ENCODE measurements at regions not wholly inside any gene's neighbourhood (a gene's known extent, or its start where the extent isn't known, plus 50 kb on each side); places are given as distances from the start of the nearest gene placed in this dataset.

DNA sequence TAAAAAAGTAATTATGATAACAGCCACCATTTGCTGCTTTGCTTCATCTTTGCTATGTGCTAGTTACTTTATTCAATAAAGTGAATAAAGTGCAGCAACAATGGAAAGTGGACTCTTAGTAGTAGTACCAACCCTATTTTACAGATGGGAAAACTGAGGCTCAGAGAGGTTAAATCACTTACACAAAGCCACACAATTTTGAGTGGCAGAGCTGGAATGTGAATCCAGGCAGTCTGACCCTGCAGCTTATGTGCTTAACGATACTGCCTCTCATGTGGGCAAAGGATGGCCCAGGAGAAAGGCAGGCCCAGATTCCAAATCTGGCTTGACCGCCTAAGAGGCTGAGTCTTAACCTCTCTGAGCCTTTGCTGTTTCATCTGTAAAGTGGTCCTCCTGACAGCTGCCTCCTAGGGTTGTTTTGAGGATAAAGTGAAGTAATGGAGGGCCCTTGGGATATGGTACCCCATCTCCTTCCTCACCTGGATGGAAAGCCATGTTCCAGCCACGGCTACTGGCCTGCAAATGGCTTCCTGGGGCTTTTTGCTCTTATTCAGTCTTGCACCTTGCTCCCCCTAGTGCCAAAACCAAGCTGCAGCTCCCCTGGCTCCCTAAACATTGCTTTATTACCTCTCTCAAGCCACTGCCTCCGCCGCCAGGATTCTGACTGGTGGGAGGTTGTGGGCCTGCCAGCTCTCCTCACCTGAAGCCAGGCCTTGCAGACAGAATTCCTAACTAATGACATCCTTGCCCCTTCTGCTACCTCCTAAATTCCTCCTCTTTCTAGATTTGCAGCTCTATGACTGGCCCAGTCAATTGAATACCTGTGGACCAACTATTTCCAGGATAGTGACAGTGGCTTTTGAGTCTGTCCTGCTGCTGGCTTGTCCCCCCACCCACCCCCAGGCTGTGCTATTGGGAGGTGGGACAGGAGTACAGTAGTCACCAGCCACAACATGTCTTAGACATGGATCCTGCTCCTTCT is 283.3 kb upstream of the PWP1 start:
- Mint-ChIP-seq H3K4me1 (peaks cover 47% of the 10 kb centered on the region), H3K4me3 (no peak overlapping the region), H3K9me3 (no peaks in the 10 kb centered on the region), H3K36me3 (peaks cover 3% of the 10 kb centered on the region), H3K27me3 (no peaks in the 10 kb centered on the region), H3K27ac (peak overlapping the region; percentile 43)
- POLR2A ChIA-PET: interaction anchor here (0.9 to 5.5 kb wide), 8 partner anchors 13 to 271 kb away, joined by 3 to 74 read pairs (median 5); a partner anchor contains a TSS
- peak; percentile 49 for ATAC-seq (ENCODE audit: low read depth)
- DNase-seq: peak; percentile 61

DNA sequence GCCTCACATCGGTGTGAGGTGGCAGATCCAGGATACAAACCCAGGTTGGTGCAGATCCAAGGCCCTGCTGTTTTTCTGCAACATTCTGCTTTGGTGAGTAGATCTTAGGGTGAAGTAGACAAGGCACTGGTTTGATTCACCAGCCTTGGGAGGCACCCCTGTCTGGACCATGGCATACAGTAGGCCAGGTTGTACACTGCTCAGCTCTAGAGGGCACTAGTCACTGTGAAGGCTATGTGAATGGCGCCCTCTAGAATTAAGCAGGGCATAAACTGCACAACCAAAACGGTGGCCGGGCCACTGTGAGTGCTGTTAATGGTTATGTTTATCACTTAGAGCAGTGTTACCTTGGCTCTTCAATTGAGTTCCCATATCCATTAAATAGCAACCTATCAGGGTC is 280.6 kb upstream of the PWP1 start:
- Mint-ChIP-seq H3K27me3 (no peaks in the 10 kb centered on the region), H3K4me1 (peaks cover 30% of the 10 kb centered on the region), H3K4me3 (no peak overlapping the region), H3K27ac (no peak overlapping the region), H3K9me3 (no peaks in the 10 kb centered on the region), H3K36me3 (peaks cover 3% of the 10 kb centered on the region)
- ATAC-seq (ENCODE audit: low read depth) (peak; percentile 86), DNase-seq (peak; percentile 39)
- POLR2A ChIA-PET: interaction anchor here (1.2 to 1.6 kb wide), 2 partner anchors 32 to 85 kb away, joined by 3 to 8 read pairs; no protein-coding TSS in a partner anchor

DNA sequence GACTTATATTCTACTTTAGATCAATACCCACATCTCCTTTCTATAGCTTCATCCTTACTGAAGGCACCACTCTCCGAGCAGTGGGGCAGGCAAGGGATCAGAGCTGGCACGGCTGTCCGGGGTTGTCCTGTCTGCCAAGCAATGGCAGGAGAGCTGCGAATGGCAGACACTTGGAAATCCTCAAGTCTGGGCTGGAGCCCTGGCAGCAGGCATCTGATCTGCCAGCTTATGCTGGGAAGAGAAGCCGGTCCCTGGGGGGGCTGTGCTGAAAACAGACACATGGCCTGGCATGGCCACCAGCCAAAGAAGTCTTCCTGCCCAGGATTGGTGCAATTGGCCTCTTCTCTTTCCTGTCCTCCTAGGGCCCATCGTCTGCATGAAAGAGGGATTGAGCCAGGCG is 280.2 kb upstream of the PWP1 start:
- Mint-ChIP-seq H3K4me3 (no peak overlapping the region), H3K27ac (no peak overlapping the region), H3K36me3 (peaks cover 3% of the 10 kb centered on the region), H3K27me3 (no peaks in the 10 kb centered on the region), H3K9me3 (no peaks in the 10 kb centered on the region), H3K4me1 (peaks cover 26% of the 10 kb centered on the region)
- no peak for ATAC-seq (ENCODE audit: low read depth)
- POLR2A ChIA-PET: interaction anchor here (1.2 to 1.6 kb wide), 2 partner anchors 32 to 85 kb away, joined by 3 to 8 read pairs; no protein-coding TSS in a partner anchor
- DNase-seq: no peak

DNA sequence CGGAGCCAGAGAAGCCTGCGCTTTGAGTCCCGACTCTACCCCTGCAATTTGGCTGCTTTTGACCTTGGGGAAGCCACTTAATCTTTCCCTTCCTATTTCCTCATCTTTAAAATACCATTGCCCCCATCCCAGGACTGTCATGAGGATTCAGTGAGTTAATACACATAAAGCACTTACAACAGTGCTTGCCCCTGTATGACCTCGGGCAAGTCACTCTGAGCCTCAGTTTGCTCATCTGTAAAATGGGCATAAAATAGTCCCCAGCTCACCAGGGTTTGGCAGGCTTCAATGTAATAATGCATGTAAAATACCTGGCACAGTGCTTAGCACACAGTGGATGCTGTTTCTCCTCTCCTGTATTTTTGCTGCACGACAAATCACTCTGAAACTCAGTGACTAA is 278.7 kb upstream of the PWP1 start:
- Mint-ChIP-seq H3K27me3 (no peaks in the 10 kb centered on the region), H3K9me3 (no peaks in the 10 kb centered on the region), H3K36me3 (peaks cover 3% of the 10 kb centered on the region), H3K4me1 (peaks cover 14% of the 10 kb centered on the region), H3K27ac (no peak overlapping the region), H3K4me3 (no peak overlapping the region)
- POLR2A ChIA-PET: no interaction called here
- no peak for DNase-seq
- no peak for ATAC-seq (ENCODE audit: low read depth)

DNA sequence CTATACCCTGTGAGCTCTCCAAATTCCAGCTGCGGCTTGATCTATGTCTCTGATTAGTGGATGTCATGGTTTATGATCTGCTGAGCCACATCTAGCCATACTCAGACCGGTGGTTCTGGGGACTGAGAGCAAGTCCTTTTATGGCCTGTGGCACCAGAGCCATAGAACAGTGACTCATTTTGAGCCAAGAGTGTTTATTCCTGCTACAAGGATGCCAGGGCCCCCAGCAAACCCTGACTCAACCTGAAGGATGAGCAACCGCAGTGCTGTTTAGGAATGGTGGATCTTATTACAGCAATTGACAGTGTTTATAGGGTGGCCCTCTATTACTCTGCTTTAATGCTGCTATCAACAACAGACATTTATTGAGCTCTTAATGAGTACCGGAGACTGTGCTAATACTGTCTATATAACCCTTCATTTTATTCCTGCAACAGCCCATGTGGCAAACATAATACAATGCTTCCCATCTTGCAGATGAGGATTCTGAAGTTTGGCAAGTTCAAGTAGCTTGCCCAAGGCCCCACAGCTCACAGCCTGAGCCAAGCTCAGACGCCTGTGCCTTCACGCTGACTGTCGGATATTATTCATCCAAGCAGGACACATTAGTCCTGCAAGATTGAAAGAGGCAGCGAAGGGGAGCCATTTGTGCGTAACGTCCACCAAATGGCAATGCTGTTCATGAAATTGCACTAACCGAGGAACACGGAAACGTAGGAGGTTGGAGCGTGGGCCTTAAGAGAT is 273.6 kb upstream of the PWP1 start:
- Mint-ChIP-seq H3K4me1 (peaks cover 1% of the 10 kb centered on the region), H3K4me3 (no peak overlapping the region), H3K36me3 (peaks cover 12% of the 10 kb centered on the region), H3K27me3 (no peaks in the 10 kb centered on the region), H3K9me3 (no peaks in the 10 kb centered on the region), H3K27ac (no peak overlapping the region)
- DNase-seq (no peak), ATAC-seq (ENCODE audit: low read depth) (no peak)
- POLR2A ChIA-PET: no interaction called here

DNA sequence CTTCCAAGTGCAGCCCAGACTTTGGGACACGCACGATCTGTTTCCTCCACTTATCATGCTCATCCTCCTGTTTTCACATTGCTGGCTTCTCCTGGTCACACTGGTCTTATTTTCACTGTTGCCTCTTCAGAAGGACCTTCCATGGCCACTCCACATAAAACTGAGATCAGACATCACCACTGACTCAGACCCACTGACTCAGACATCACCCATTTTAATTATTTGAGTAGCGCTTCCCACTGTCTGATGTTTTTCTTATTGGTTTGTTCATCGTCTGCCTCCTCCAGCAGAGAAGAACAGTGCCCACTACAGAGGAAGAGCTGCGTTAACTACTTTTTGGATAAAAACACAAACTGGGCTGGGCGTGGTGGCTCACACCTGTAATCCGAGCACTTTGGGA is 270.5 kb upstream of the PWP1 start:
- no peak for ATAC-seq (ENCODE audit: low read depth)
- Mint-ChIP-seq H3K36me3 (peaks cover 32% of the 10 kb centered on the region), H3K9me3 (peaks cover 6% of the 10 kb centered on the region), H3K27me3 (no peaks in the 10 kb centered on the region), H3K27ac (no peak overlapping the region), H3K4me1 (peaks cover 1% of the 10 kb centered on the region), H3K4me3 (no peak overlapping the region)
- POLR2A ChIA-PET: no interaction called here
- DNase-seq: no peak

DNA sequence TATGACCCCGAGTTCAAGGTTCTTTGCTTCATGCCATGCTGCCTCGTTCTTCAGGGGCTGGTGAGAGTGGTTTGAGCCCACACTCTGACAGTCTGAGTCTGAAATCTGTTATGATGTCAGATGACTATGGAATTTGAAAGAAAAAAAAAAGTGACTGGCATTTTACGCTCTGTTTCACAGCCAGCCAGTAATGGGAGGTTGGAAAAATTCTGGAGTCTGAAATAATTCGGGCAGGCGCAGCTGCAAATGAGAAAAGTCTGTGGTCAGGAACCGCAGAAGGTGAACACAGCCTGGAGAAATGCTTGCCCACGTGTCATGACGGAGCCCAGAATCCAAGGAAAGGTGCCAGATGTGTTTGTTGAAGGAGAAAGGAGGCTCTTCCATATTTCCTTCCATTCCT is 269.8 kb upstream of the PWP1 start:
- H3K27ac Mint-ChIP-seq: no peak overlapping the region
- POLR2A ChIA-PET: no interaction called here
- no peaks in the 10 kb centered on the region for H3K27me3 Mint-ChIP-seq
- no peak overlapping the region for H3K4me3 Mint-ChIP-seq
- no peak for DNase-seq
- no peaks in the 10 kb centered on the region for H3K4me1 Mint-ChIP-seq
- H3K9me3 Mint-ChIP-seq: peaks cover 6% of the 10 kb centered on the region
- H3K36me3 Mint-ChIP-seq: peaks cover 36% of the 10 kb centered on the region
- no peak for ATAC-seq (ENCODE audit: low read depth)

DNA sequence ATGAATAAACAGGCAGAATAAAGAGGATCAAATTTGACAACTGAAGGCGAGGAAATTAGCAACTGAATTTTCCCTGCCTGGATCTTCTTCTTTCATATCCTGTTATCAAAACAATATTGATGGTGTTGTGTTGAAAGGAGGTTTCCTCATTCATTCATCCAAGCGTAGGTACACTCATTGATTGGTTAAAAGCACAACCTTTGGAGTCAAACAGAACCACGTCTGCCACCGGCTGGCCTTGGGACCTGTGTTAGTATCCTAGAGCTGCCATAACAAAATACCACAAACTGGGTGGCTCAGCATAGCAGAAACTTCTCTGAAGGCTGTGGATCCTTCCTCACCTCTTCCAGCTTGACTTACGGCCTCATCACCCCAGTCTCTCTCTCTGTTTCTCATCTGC is 268.6 kb upstream of the PWP1 start:
- Mint-ChIP-seq H3K9me3 (peaks cover 6% of the 10 kb centered on the region), H3K27me3 (no peaks in the 10 kb centered on the region), H3K27ac (no peak overlapping the region), H3K36me3 (peaks cover 36% of the 10 kb centered on the region), H3K4me1 (no peaks in the 10 kb centered on the region), H3K4me3 (no peak overlapping the region)
- ATAC-seq (ENCODE audit: low read depth): no peak
- no peak for DNase-seq
- POLR2A ChIA-PET: no interaction called here

DNA sequence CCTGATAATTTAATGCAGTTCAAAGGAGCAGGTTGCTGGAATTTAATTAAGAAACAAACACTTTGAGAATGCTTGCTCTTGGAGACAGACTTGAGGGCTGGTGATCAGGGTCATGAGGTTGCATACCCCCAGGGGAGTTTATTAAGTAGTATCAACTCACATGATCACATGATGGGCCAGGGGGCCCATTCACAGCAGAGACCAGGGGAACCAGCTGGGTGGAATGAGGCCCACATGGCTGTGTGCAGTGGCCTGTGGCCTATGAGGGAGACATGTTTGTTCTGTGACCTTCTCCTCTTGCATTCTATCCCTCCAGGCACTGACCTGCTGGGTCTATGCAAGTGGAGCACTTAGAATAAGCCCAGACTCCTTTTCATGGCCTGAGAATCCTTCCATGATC is 266.6 kb upstream of the PWP1 start:
- no peak overlapping the region for H3K27ac Mint-ChIP-seq
- POLR2A ChIA-PET: no interaction called here
- no peaks in the 10 kb centered on the region for H3K4me1 Mint-ChIP-seq
- H3K9me3 Mint-ChIP-seq: peaks cover 6% of the 10 kb centered on the region
- DNase-seq (no peak), ATAC-seq (ENCODE audit: low read depth) (no peak)
- no peak overlapping the region for H3K4me3 Mint-ChIP-seq
- H3K27me3 Mint-ChIP-seq: no peaks in the 10 kb centered on the region
- peaks cover 42% of the 10 kb centered on the region for H3K36me3 Mint-ChIP-seq

DNA sequence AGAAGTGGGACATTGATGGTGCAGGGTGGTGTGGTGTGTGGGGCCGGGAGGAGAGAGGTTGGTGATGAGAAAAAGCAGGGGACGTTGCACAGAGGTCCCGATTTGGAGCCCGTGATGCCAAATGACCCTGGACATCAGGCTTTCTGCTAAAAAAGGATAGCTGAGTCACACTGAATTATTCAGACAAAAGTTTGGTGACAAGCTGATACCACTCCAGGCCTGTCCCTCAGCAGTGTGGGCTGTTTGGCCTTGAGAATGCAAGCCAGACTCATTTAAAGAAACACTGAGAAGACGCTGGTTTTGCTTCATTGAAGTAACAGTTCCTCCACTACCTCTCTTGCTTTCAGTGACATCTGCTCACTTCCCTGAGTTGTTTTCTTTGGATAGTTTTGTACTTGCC is 262.1 kb upstream of the PWP1 start:
- POLR2A ChIA-PET: no interaction called here
- peaks cover 39% of the 10 kb centered on the region for H3K36me3 Mint-ChIP-seq
- H3K27ac Mint-ChIP-seq: no peak overlapping the region
- ATAC-seq (ENCODE audit: low read depth): no peak
- no peaks in the 10 kb centered on the region for H3K27me3 Mint-ChIP-seq
- no peaks in the 10 kb centered on the region for H3K4me1 Mint-ChIP-seq
- DNase-seq: no peak
- peaks cover 6% of the 10 kb centered on the region for H3K9me3 Mint-ChIP-seq
- H3K4me3 Mint-ChIP-seq: no peak overlapping the region

DNA sequence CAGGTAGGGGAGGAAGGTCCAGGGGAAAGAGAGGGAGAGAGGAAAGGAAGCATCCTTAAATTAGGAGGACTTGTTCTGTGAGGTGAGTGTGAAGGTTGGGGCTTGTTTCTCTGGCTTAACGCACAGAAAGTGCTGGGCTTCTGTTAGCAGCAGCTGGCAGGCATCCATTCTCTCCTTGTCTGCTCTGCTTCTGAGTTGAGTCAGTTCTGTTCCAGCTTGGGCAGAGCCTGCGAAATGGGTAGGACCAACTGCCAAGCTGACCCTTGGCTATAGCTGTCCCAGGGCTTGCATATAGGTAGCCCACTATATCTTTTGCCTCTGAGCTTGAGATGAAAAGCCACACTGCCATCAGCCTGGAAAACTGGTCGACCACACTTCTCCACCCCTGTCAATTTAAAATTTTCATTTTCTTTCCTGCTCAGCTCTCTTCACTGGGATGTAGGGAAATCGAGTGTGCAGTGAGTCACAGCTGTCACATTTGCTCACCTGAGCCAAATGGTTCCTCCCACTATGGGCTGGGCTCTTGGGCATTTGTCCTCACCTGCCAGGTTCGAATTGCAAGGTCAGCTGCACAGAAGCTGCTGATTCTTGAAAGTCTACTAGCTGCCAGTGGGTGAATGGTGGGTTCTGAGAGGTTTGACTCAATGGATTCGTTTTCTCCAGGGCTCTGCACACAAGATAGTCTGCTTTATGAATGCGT is 256.4 kb upstream of the PWP1 start:
- no peaks in the 10 kb centered on the region for H3K9me3 Mint-ChIP-seq
- H3K36me3 Mint-ChIP-seq: peaks cover 25% of the 10 kb centered on the region
- POLR2A ChIA-PET: no interaction called here
- H3K4me3 Mint-ChIP-seq: no peak overlapping the region
- peaks cover 13% of the 10 kb centered on the region for H3K4me1 Mint-ChIP-seq
- DNase-seq: no peak
- H3K27me3 Mint-ChIP-seq: no peaks in the 10 kb centered on the region
- H3K27ac Mint-ChIP-seq: no peak overlapping the region
- ATAC-seq (ENCODE audit: low read depth): no peak

DNA sequence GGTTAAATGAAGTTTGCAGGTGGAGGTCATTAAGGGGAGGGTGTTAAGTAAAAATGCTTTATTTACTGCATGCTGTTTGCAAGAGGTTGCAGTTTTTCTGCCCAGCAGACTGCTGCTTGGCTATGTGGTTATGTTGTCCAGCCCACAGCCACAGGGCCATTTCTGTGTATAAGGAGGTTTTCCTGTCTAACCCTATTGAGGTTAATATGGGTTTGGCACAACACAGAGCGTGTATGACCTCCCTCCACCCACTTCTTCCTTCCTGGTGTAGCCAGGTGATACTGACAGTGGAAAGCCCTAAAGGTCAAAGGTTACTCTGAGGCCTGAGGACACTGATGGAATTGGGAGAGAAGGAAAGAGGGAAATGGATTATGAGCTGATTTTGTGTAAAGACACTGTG is 253.7 kb upstream of the PWP1 start:
- POLR2A ChIA-PET: no interaction called here

DNA sequence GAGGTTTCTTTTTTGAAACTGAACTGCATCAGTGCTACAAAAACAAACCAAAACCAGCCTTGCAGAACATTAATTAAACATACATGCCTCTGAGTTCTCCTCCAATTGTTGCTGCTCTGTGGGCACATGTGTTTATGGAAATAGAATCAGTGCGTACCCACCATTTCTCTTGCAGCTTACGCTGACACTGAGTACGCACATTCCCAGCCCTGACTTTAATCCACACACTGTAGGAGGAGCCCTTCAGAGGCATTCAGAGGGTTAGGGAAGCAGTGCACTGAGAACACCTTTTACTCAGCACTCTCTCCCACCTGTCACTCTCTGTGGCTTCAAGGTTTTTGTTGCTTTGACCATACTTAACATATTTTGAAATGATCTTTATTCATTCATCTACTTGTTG is 250.5 kb upstream of the PWP1 start:
- no peaks in the 10 kb centered on the region for H3K27me3 Mint-ChIP-seq
- no peak overlapping the region for H3K4me3 Mint-ChIP-seq
- ATAC-seq (ENCODE audit: low read depth) (no peak), DNase-seq (no peak)
- peaks cover 23% of the 10 kb centered on the region for H3K4me1 Mint-ChIP-seq
- H3K36me3 Mint-ChIP-seq: peaks cover 11% of the 10 kb centered on the region
- H3K27ac Mint-ChIP-seq: no peak overlapping the region
- POLR2A ChIA-PET: no interaction called here
- no peaks in the 10 kb centered on the region for H3K9me3 Mint-ChIP-seq

More for the DNA sequence above, 253.7 kb upstream of the PWP1 start:
- H3K4me1 Mint-ChIP-seq: peaks cover 13% of the 10 kb centered on the region
- H3K36me3 Mint-ChIP-seq: peaks cover 18% of the 10 kb centered on the region
- DNase-seq (no peak), ATAC-seq (ENCODE audit: low read depth) (no peak)
- no peaks in the 10 kb centered on the region for H3K27me3 Mint-ChIP-seq
- peak overlapping the region; percentile 42 for H3K27ac Mint-ChIP-seq
- H3K4me3 Mint-ChIP-seq: no peak overlapping the region
- no peaks in the 10 kb centered on the region for H3K9me3 Mint-ChIP-seq

Data from activated naive CD8-positive, alpha-beta T cell treated with anti-CD3 and anti-CD28 coated beads, Interleukin-2, amount 10 ng/mL, durations not matched to agents 7 days and 5 days (primary cell).